Non-pigmented ciliary epithelial cell (primary cell): ENCODE measurements at regions not wholly inside any gene's neighbourhood (a gene's known extent, or its start where the extent isn't known, plus 50 kb on each side); places are given as distances from the start of the nearest gene placed in this dataset.

Experiments
- DNase-seq: peaks from one replicate; pipeline ENCODE4 v3.0.0-alpha.2; 2010; ENCODE audit warnings: low read depth

DNA sequence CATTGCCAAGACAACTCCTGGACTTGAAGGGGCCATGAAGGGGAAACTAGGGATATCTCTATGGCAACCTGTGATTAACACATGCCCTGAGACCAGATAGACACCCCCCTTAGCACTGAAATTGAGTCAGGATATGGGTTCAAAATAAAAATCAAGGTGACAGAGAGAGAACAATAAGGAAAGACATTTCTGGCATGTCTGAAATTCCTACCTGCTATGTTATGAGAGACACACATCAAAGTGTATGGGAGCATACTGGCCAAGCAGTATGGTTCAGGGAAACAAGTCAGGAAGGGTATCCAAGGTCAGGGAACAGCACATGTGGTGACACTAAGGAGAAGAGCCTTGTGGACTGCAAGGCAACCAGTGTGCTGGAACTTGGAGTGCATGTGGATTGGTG is 388.7 kb downstream of the SHQ1 start:
- DNase-seq, result no peak

DNA sequence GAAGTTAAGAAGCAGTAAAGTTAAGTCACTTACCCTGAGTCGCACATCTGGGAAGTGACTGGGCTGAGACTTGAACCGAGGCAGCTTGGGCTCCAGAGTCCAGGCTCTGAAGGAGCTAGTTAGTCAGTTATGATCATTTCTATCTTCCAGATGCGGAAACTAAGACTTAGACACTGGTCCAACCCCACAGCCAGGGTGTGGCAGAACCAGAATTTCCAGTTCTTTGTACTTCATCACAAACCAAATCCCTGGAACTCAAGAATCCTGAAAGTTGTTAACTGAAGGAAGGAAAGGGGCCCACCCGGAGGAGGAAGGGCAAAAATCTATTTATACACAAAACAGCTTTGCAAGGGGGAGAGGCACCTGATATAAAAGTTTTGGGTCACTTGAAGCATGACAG is 389.9 kb downstream of the SHQ1 start:
- DNase-seq, result no peak

- DNase-seq, result no peak
These were observed 393.8 kb downstream of the SHQ1 start for GRCh38 chr3:72454441-72454840.

DNA sequence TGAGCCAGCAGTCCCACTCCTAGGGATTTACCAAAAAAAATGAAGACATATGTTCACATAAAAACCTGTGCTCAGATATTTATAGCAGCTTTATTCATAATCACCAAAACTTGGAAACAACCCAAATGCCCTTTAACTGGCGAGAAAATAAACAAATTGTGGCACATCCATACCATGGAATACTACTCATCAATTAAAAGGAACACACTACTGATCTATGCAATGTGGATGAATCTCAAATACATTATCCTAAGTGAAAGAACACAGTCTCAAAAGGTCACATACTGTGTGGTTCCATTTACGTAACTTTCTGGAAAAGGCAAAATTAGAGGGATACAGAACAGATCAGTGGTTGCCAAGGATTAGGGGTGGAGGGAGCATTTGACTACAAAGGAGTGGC is 394.5 kb downstream of the SHQ1 start:
- no peak for DNase-seq

DNA sequence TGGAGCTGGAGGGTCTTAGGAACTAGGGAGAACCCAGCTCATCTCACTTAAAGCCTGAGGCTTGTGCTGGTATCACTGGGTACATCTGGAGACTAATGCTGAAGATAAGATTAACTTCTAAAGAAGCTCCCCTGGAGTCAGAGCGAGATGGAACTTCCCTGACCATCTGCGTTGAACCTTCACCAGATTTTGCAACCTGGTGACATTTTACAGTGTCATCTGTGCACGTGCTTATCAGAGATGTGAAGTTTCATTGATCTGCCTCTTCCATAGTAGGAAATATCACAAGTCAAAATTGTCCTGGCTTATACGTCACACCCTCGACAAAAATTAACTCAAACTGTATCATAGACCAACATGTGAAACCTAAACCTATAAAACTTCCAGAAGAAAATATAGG is 395.5 kb downstream of the SHQ1 start:
- no peak for DNase-seq

- DNase-seq, result no peak
These were observed 396.4 kb downstream of the SHQ1 start for GRCh38 chr3:72451841-72452240.

DNA sequence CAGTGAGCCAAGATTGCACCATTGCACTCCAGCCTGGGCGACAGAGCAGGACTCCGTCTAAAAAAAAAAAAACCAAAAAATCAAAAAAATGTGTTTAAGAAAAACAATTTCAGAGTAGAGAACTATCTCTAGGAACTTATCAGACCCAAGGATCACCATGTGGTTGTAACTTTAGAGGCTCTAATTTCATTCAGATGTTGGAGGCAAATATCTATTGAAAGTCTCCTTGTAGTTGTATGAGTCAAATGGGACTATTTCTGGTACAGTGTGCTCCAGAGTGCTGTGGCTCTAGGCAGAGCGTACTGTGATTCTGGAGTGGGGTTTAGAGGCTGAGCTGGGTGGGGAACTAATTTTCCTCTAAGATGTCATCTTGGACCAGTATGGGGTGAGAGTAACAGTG is 398.7 kb downstream of the SHQ1 start:
- DNase-seq, result peak; percentile 28

DNA sequence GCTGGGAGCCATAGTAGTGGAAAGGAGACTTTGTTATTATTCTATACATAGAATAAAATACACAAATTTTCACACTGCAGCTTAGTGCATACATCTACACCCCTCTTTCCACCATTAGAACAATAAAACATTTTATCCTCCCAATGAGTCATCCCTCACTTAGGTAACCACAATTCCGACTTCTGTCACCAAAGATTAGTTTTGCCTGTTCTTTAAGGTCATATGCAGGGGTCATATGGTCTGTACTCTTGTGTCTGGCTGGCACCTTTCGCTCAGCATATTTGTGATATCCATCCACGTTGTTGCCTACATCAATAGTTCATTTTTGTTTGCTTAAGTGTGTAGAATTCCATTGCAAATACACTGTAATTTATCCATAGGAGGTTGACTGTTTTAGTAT is 399.4 kb downstream of the SHQ1 start:
- DNase-seq, result no peak

GRCh38 chr3:72448375-72448823 is 399.8 kb downstream of the SHQ1 start:
- no peak for DNase-seq

GRCh38 chr3:72447059-72447946 is 400.9 kb downstream of the SHQ1 start:
- DNase-seq, result peak; percentile 37

GRCh38 chr3:72446218-72447058 is 401.8 kb downstream of the SHQ1 start, which contains the start of gene RYBP:
TSS of gene RYBP (minus strand) at chr3:72446621.
- DNase-seq, result no peak

- no peak for DNase-seq
These were observed 402.4 kb downstream of the SHQ1 start for GRCh38 chr3:72445827-72446217.

GRCh38 chr3:72444656-72445223 is 403.5 kb downstream of the SHQ1 start:
- no peak for DNase-seq

DNA sequence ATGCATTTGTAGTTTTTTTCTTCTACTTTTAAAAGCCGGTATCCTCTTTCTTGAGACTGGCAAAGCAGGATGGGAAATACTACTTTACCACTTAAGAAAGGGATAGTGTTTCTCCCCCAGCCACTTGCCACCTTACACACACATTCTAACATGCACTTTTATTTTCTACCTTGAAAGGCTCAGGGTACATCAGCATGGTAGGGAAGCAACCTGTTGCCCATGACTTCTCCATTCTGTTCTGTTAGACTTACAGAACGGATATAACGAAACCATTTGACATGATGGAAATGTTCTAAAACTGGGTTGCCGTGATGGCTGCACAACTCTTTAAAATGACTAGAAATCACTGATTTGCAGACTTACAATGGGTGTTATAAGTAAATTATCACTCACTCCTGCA is 405.5 kb downstream of the SHQ1 start:
- DNase-seq, result no peak

GRCh38 chr3:72441284-72441994 is 406.8 kb downstream of the SHQ1 start:
- DNase-seq, result no peak

DNA sequence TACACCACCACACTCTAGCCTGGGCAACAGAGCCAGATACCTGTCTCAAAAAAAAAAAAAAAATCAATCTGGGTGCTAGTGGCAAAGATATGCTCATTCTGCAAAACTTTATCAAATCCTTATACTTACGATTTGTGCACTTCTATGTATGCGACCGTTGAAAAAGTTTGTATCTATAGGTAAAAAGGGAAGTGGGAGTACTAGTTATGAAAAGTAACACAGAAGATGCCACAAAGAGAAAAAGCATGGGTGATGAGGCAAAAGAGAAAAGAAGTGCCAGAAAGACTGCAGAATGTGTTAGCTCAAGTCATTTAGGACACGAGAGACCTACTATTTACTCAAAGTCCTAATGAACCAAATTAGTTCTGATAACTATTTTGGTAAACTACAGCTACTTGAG is 407.8 kb downstream of the SHQ1 start:
- no peak for DNase-seq

- DNase-seq, result no peak
These were observed 408.7 kb downstream of the SHQ1 start for GRCh38 chr3:72439321-72440183.

- no peak for DNase-seq
These were observed 410.4 kb downstream of the SHQ1 start for GRCh38 chr3:72437661-72438406.

- DNase-seq, result no peak
These were observed 411.2 kb downstream of the SHQ1 start for GRCh38 chr3:72436863-72437592.

- DNase-seq, result no peak
These were observed 413.9 kb downstream of the SHQ1 start for GRCh38 chr3:72434296-72434695.
